Right lobe of liver (tissue), 6 donors: ENCODE measurements at regions not wholly inside any gene's neighbourhood (a gene's known extent, or its start where the extent isn't known, plus 50 kb on each side); places are given as distances from the start of the nearest gene placed in this dataset.
A peak's percentile ranks its signal among the peaks of the same experiment; 100 is the strongest.
"Not testable (repeated sequence)": the region's sequence is repeated elsewhere in the genome, so short reads cannot be mapped to it uniquely, and the experiment has no call there.

Source experiments
- ATAC-seq, 4 donors: fragments of 200-7000 bp; cut with Tn5 transposase; one replicate each; pipeline ENCODE4 v1.9.1; 2020; ENCODE audit warnings: mild to moderate bottlenecking in 4 of 4, moderate library complexity in 4 of 4
- DNase-seq, 3 donors: peaks; one replicate each; pipeline ENCODE4 v3.0.0-alpha.2; 2020
- H3K27ac ChIP-seq, 3 donors: fragments of 200-600 bp; one replicate each; pipeline ENCODE4 v1.8.0; 2022
- H3K27me3 ChIP-seq, 2 donors: fragments of 200-600 bp; one replicate each; pipeline ENCODE4 v1.8.0; 2022
- H3K36me3 ChIP-seq, 4 donors: fragments of 200-600 bp; sonication (generic) in 1 of 4; one replicate each; pipeline versions ENCODE4 v1.5.1 to v1.8.0; 2017 to 2022; ENCODE audit warnings: control low read depth in 1 of 4
- H3K4me1 ChIP-seq, 4 donors: fragments of 200-600 bp; sonication (generic) in 1 of 4; one replicate each; pipeline versions ENCODE4 v1.5.1 to v1.8.0; 2017 to 2022; ENCODE audit warnings: control low read depth in 1 of 4
- H3K4me3 ChIP-seq, 3 donors: fragments of 200-600 bp; one replicate each; pipeline ENCODE4 v1.8.0; 2022
- H3K9me3 ChIP-seq, 4 donors: fragments of 200-600 bp; sonication (generic) in 1 of 4; one replicate each; pipeline versions ENCODE4 v1.5.1 to v1.8.0; 2017 to 2022; ENCODE audit warnings: control low read depth in 1 of 4
- CTCF ChIP-seq, 4 donors: fragments of 200-600 bp in 3 of 4; fragments of 450-650 bp in 1 of 4; IDR thresholded peaks; one replicate each; pipeline versions ENCODE4 v1.5.1 to v1.8.0; 2016 to 2022; ENCODE audit warnings: antibody characterized with exemption in 4 of 4, mild to moderate bottlenecking in 2 of 4
- POLR2A ChIP-seq: fragments of 450-650 bp; IDR thresholded peaks from one replicate; pipeline ENCODE4 v1.6.1; 2017; ENCODE audit warnings: antibody characterized with exemption, mild to moderate bottlenecking
- WGBS: methylation state at CpG from one replicate; pipeline ENCODE4 v1.1.6; 2018; ENCODE audit warnings: low coverage, low lambda C conversion rate; ENCODE audit not compliant: insufficient coverage; ENCODE audit errors: missing lambda C conversion rate; 5-methylcytosine and 5-hydroxymethylcytosine counted together
- intact Hi-C, 2 donors: fragments of 100-400 bp; cut with DNase I; formaldehyde crosslinking; loops; one replicate each; pipeline versions ENCODE4 v1.11.2 to v1.14.1; 2022
- donor health status: DM: no; HTN: yes; CAD: no.
- donor health status: DM: no; HTN: no; CAD: no.
- donor health status: DM: no; HTN: no; CAD: no.
- donor health status: DM: no; HTN: yes; CAD: no.
- donor health status: DM: no; HTN: yes; CAD: no.

GRCh38 chr5:67873935-67874334 lies 341.6 kb upstream of the PIK3R1 start:
- Histone ChIP-seq H3K4me1 (peaks cover 0 to 8% (median 0%) of the 10 kb centered on the region in 4 donors), H3K27ac (no peak overlapping the region), H3K36me3 (no peaks in the 10 kb centered on the region), H3K9me3 (no peaks in the 10 kb centered on the region), H3K4me3 (no peak overlapping the region), H3K27me3 (no peaks in the 10 kb centered on the region)
- no peak for TF ChIP-seq POLR2A
- no peak for TF ChIP-seq CTCF (IDR thresholded peaks at IDR 0.05)
- ATAC-seq: no peak
- DNase-seq: no peak
- intact Hi-C loops: no loop called here

GRCh38 chr5:67870662-67871061 lies 344.9 kb upstream of the PIK3R1 start:
- ATAC-seq: peak in 3 of 4 donors; percentile 30 to 36 (median 32)
- intact Hi-C loops: no loop called here
- TF ChIP-seq POLR2A (no peak), CTCF (IDR thresholded peaks at IDR 0.05) (no peak)

GRCh38 chr5:67864335-67864734 lies 351.2 kb upstream of the PIK3R1 start:
- ATAC-seq, intact Hi-C loops, H3K27me3 ChIP-seq, H3K9me3 ChIP-seq, H3K4me1 ChIP-seq, H3K27ac ChIP-seq, H3K36me3 ChIP-seq, DNase-seq, H3K4me3 ChIP-seq: not testable (repeated sequence)
- WGBS: 91% methylated on average over 1 of the region's 1 CpG

More at GRCh38 chr5:67870662-67871061, 344.9 kb upstream of the PIK3R1 start:
- Histone ChIP-seq H3K27ac (no peak overlapping the region), H3K27me3 (no peaks in the 10 kb centered on the region), H3K4me3 (no peak overlapping the region), H3K4me1 (peaks cover 0 to 8% (median 0%) of the 10 kb centered on the region in 4 donors), H3K36me3 (no peaks in the 10 kb centered on the region), H3K9me3 (no peaks in the 10 kb centered on the region)
- no peak for DNase-seq
- WGBS: 30% methylated on average over 3 of the region's 3 CpGs

GRCh38 chr5:67858471-67859031 lies 357.0 kb upstream of the PIK3R1 start:
- Histone ChIP-seq H3K36me3 (no peaks in the 10 kb centered on the region), H3K4me1 (no peaks in the 10 kb centered on the region), H3K27ac (no peak overlapping the region), H3K9me3 (no peaks in the 10 kb centered on the region), H3K4me3 (no peak overlapping the region), H3K27me3 (no peaks in the 10 kb centered on the region)
- ATAC-seq (peak in 2 of 4 donors; percentile 33 to 39), DNase-seq (no peak)
- TF ChIP-seq POLR2A (no peak), CTCF (IDR thresholded peaks at IDR 0.05) (no peak)
- intact Hi-C loops: no loop called here
- WGBS: 66% methylated on average over 5 of the region's 5 CpGs

GRCh38 chr5:67857502-67857901 lies 358.1 kb upstream of the PIK3R1 start:
- 100% methylated on average over 1 of the region's 1 CpG for WGBS
- no peak overlapping the region for H3K27ac ChIP-seq
- H3K27me3 ChIP-seq: no peaks in the 10 kb centered on the region
- intact Hi-C loops: no loop called here
- H3K36me3 ChIP-seq: no peaks in the 10 kb centered on the region
- ATAC-seq (no peak), DNase-seq (no peak)
- H3K9me3 ChIP-seq: no peaks in the 10 kb centered on the region
- H3K4me1 ChIP-seq: no peaks in the 10 kb centered on the region
- H3K4me3 ChIP-seq: no peak overlapping the region
- no peak for TF ChIP-seq POLR2A
- TF ChIP-seq CTCF (IDR thresholded peaks at IDR 0.05): no peak
